ENCODE measurements at regions not wholly inside any gene's neighbourhood (a gene's known extent, or its start where the extent isn't known, plus 50 kb on each side); places are given as distances from the start of the nearest gene placed in this dataset.

DNA sequence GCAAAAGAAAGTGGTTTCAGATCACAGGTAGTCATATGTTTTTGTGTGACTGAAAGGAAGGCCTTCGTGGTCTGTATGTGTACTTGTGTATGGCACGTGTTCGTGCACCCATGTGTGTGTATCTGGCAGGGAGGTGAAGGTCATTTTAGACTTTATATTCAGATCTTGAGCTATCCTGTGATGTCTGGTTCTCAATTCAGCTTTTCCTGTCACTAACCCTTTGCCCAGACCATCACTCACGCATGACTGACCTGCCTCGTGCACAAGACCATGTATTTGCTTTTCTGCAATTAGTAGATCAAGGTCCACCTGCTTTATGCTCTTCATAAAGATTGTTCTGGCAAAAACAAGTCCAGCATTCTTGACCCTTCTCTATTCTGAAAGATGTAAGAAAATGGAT lies 139.7 kb upstream of the MAF start:
- Mint-ChIP-seq H3K27me3 (peaks cover 6% of the 10 kb centered on the region), H3K4me3 (no peak overlapping the region), H3K36me3 (ENCODE audit: low read depth) (no peaks in the 10 kb centered on the region), H3K9me3 (no peaks in the 10 kb centered on the region), H3K4me1 (no peaks in the 10 kb centered on the region), H3K27ac (no peak overlapping the region)
- ChIA-PET CTCF (no interaction called here), POLR2A (no interaction called here)
- no peak for TF ChIP-seq CTCF (IDR thresholded peaks at IDR 0.05)
- DNase-seq, result no peak
- no peak for ATAC-seq (ENCODE audit: low read depth)
- intact Hi-C loops (cut with micrococcal nuclease), result no loop called here

DNA sequence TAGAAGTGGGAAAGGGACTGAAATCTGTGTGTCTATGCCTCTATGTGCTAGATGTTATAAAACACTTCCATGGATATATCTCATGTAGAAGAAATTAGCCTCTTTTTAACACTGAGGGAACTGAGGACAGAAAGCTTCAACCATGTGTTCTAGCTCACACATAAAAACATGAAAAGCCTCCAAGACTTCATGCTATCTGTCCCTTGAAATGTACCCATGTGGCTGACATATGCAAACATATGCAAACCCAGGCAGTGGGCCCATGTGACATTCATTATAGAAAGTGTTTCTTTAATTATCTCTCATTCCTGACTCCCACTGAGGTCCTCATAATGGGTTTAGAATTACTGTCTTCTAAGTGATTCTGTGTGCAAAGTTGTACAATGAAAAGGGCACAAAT lies 134.7 kb upstream of the MAF start:
- CTCF ChIA-PET, result no interaction called here

DNA sequence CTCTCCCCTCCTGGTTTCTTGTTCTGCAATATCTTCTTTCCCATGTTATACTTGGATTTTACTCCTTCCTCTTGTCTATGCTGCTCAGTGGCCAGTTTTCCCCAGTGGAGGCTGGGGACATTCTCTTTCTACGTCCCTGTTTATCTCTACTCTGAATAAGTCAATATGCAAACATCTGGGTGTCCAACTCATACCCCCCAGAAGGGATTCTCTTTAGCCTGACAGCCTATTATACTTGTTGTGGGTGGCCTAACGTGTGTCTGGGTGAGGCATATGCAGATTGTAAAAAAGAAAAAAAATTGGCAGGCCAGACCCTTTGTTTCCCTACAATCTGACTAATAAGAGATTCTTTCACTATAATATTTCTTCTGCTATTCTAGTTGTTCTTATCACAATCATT lies 134.2 kb upstream of the MAF start:
- TF ChIP-seq CTCF (IDR thresholded peaks at IDR 0.05), result no peak
- no peak overlapping the region for H3K4me3 Mint-ChIP-seq
- peaks cover 9% of the 10 kb centered on the region for H3K27me3 Mint-ChIP-seq
- intact Hi-C loops (cut with micrococcal nuclease), result no loop called here
- H3K36me3 Mint-ChIP-seq (ENCODE audit: low read depth), result no peaks in the 10 kb centered on the region
- DNase-seq, result no peak
- H3K4me1 Mint-ChIP-seq, result no peaks in the 10 kb centered on the region
- POLR2A ChIA-PET, result no interaction called here
- H3K9me3 Mint-ChIP-seq, result no peaks in the 10 kb centered on the region
- H3K27ac Mint-ChIP-seq, result no peak overlapping the region
- no peak for ATAC-seq (ENCODE audit: low read depth)
- CTCF ChIA-PET, result no interaction called here

More for the DNA sequence above, 134.7 kb upstream of the MAF start:
- intact Hi-C loops (cut with micrococcal nuclease), result no loop called here
- POLR2A ChIA-PET, result no interaction called here
- H3K4me3 Mint-ChIP-seq, result no peak overlapping the region
- no peak for DNase-seq
- H3K9me3 Mint-ChIP-seq, result no peaks in the 10 kb centered on the region
- ATAC-seq (ENCODE audit: low read depth), result no peak
- H3K27ac Mint-ChIP-seq, result no peak overlapping the region
- peaks cover 9% of the 10 kb centered on the region for H3K27me3 Mint-ChIP-seq
- H3K36me3 Mint-ChIP-seq (ENCODE audit: low read depth), result no peaks in the 10 kb centered on the region
- H3K4me1 Mint-ChIP-seq, result no peaks in the 10 kb centered on the region
- no peak for TF ChIP-seq CTCF (IDR thresholded peaks at IDR 0.05)

DNA sequence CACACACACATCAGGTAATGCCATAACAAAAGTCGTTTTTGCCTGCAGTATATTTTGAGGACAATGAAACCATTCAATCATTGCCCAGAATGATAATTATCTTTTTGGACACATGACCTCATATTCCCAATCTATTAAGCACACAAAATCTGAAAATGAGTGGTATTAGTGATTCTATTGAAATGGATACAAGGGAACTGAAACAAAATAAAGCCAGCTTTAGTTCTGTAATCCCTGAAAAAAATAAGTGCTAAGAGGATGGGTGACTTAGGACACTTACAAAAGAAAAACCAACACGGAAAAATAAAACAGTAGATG lies 128.3 kb upstream of the MAF start:
- ATAC-seq (ENCODE audit: low read depth) (no peak), DNase-seq (no peak)
- H3K27me3 Mint-ChIP-seq, result no peaks in the 10 kb centered on the region
- ChIA-PET CTCF (no interaction called here), POLR2A (no interaction called here)
- H3K9me3 Mint-ChIP-seq, result no peaks in the 10 kb centered on the region
- H3K27ac Mint-ChIP-seq, result no peak overlapping the region
- H3K4me3 Mint-ChIP-seq, result no peak overlapping the region
- H3K4me1 Mint-ChIP-seq, result no peaks in the 10 kb centered on the region
- intact Hi-C loops (cut with micrococcal nuclease), result no loop called here
- no peak for TF ChIP-seq CTCF (IDR thresholded peaks at IDR 0.05)
- H3K36me3 Mint-ChIP-seq (ENCODE audit: low read depth), result no peaks in the 10 kb centered on the region

DNA sequence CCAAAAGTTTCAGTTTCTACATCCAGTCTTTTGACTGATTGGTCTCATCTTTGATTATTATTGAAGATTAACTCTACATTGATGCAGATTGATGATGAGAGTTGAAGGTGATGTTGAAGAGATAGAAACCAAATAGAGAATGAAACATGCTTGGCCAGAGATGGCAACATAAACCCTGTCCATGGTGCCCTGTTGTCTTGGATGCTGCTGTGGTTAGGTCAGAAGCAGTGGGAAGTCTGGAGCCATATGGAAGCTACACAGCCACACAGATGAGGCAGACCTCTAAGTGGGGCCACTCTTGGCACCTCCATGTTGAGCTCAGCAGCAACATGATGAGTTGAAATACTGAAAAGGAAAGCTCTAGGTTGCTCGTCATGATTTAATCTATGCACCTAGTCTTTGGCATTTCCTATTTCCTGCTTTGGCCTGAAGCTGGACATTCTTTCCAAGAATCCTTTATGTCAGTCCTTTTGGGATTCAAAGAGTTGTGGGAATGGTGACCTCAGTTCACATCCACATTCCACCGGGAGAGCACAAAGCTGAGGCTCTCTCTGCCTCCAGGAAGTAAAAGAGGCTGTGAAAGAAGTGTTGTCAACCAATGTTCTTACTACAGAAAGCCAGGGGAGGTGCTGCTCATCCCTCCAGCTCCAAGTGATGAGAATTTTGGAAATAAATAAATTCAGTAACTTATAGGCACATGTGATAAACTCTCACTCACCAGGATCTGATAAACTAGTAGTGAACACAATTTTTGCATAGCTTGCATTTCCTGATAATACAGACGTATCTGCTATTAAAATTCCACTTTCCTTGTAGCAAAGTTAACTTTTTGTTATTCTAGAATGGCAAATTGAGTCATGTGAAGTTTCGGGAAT lies 127.7 kb upstream of the MAF start:
- intact Hi-C loops (cut with micrococcal nuclease), result no loop called here

More for the DNA sequence above, 127.7 kb upstream of the MAF start:
- Mint-ChIP-seq H3K27me3 (no peaks in the 10 kb centered on the region), H3K4me1 (no peaks in the 10 kb centered on the region), H3K36me3 (ENCODE audit: low read depth) (no peaks in the 10 kb centered on the region), H3K27ac (no peak overlapping the region), H3K9me3 (no peaks in the 10 kb centered on the region), H3K4me3 (no peak overlapping the region)
- ChIA-PET CTCF (no interaction called here), POLR2A (no interaction called here)
- no peak for TF ChIP-seq CTCF (IDR thresholded peaks at IDR 0.05)
- DNase-seq (no peak), ATAC-seq (ENCODE audit: low read depth) (no peak)
